ENCODE measurements at regions not wholly inside any gene's neighbourhood (a gene's known extent, or its start where the extent isn't known, plus 50 kb on each side); places are given as distances from the start of the nearest gene placed in this dataset.

DNA sequence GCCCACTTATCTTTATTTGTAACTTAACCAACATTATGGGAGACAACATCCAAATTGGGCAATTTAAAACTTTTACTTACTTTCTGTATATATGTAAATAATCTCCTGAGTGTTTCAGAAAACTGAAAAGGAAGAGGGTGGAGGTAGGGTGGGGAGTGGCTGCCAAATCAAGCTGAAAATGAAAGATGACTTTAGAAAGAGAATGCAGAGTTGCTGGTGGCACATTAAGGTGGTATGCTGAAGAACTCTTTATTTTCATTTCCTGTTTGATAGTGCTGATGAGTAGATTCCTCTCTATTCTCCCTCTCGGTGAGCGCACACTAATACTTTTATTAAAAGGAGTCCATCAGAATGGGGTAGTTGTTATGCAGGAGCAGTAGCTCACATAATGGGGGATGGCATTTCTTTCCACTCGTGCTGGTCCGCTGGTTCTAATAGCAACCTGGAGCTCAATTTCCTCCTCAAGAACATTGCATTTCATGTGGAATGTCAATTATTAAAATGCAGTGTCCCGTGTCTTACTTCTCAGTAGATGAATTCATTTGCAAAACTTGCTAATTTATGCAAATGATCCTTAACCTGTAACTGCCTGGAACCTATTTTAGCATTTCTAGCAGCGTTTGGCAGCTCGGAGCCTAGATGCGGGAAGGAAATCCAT is 466.9 kb upstream of the HNRNPA3 start:
- Histone ChIP-seq H3K9ac (ENCODE audit: insufficient read length) (no peak overlapping the region), H3K9me3 (ENCODE audit: low read depth, low read length) (no peaks in the 10 kb centered on the region), H3K4me3 (peak overlapping the region; percentile 44; the same call in 1 of the 2 replicates), H3K27ac (no peak overlapping the region), H3K36me3 (ENCODE audit: insufficient read depth, low read length) (no peaks in the 10 kb centered on the region)
- TF ChIP-seq POLR2AphosphoS5 (IDR thresholded peaks at IDR 0.05; ENCODE audit: borderline replicate concordance, low read depth, low read length) (no peak), FOXP2 (optimal IDR thresholded peaks at IDR 0.05; ENCODE audit: control extremely low read depth, extremely low read length, insufficient read depth) (no peak), EZH2 (IDR thresholded peaks at IDR 0.05) (no peak)
- no peak for DNase-seq (ENCODE audit: low read depth, low spot score)

DNA sequence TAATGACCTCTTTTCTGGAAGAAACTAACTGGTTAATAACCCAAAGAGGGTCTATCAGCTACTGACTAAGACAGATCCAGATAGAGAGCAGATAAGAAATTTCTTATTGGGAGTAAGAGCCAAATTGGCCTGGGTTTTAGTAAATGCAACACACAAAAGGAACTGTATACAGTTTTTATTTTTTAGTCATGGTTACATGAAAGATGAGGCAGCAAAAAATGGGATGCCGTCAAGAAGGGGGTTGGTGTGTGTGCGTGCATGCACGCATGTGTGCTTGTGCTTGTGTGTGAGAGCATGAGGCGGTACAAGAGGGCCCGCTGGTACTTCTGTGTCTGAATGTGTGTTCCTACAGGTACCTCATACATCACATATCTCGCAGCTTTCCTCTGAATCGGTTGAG is 466.2 kb upstream of the HNRNPA3 start:
- no peaks in the 10 kb centered on the region for H3K9me3 ChIP-seq (ENCODE audit: low read depth, low read length)
- H3K4me3 ChIP-seq: no peak overlapping the region
- H3K36me3 ChIP-seq (ENCODE audit: insufficient read depth, low read length): no peaks in the 10 kb centered on the region
- no peak for DNase-seq (ENCODE audit: low read depth, low spot score)
- no peak overlapping the region for H3K9ac ChIP-seq (ENCODE audit: insufficient read length)
- no peak overlapping the region for H3K27ac ChIP-seq
- no peak for TF ChIP-seq EZH2 (IDR thresholded peaks at IDR 0.05)
- TF ChIP-seq FOXP2 (optimal IDR thresholded peaks at IDR 0.05; ENCODE audit: control extremely low read depth, extremely low read length, insufficient read depth): no peak
- no peak for TF ChIP-seq POLR2AphosphoS5 (IDR thresholded peaks at IDR 0.05; ENCODE audit: borderline replicate concordance, low read depth, low read length)

DNA sequence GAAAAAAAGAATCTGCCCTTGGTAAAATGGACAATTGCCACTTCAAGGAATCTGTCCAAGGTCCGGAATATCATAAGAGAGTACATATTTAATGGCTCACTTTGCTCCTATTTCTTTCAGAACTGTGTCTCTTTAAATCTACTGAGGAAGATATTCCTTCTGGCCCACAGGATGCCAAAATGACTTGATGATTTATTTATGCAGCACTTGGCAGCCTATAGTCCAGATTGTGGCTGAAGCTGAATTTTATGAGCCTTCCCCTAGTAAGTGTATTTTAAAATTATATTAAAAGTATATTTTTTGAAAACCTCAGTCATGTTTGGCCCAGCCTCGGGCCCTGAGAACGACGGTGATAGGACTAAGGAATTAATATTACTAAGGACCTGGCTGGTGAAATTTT is 465.1 kb upstream of the HNRNPA3 start:
- no peak overlapping the region; the same call in 1 of the 2 replicates for H3K27ac ChIP-seq
- no peak overlapping the region for H3K4me3 ChIP-seq
- no peak for DNase-seq (ENCODE audit: low read depth, low spot score)
- no peaks in the 10 kb centered on the region for H3K36me3 ChIP-seq (ENCODE audit: insufficient read depth, low read length)
- no peaks in the 10 kb centered on the region for H3K9me3 ChIP-seq (ENCODE audit: low read depth, low read length)
- H3K9ac ChIP-seq (ENCODE audit: insufficient read length): no peak overlapping the region
- TF ChIP-seq POLR2AphosphoS5 (IDR thresholded peaks at IDR 0.05; ENCODE audit: borderline replicate concordance, low read depth, low read length) (no peak), FOXP2 (optimal IDR thresholded peaks at IDR 0.05; ENCODE audit: control extremely low read depth, extremely low read length, insufficient read depth) (no peak), EZH2 (IDR thresholded peaks at IDR 0.05) (no peak)

- no peak overlapping the region for H3K4me3 ChIP-seq
- H3K27ac ChIP-seq: no peak overlapping the region; the same call in 1 of the 2 replicates
- no peaks in the 10 kb centered on the region for H3K9me3 ChIP-seq (ENCODE audit: low read depth, low read length)
- no peak for DNase-seq (ENCODE audit: low read depth, low spot score)
- no peaks in the 10 kb centered on the region for H3K36me3 ChIP-seq (ENCODE audit: insufficient read depth, low read length)
- H3K9ac ChIP-seq (ENCODE audit: insufficient read length): no peak overlapping the region
- TF ChIP-seq FOXP2 (optimal IDR thresholded peaks at IDR 0.05; ENCODE audit: control extremely low read depth, extremely low read length, insufficient read depth): no peak
Measured at GRCh38 chr2:176747928-176748327, 464.7 kb upstream of the HNRNPA3 start.

DNA sequence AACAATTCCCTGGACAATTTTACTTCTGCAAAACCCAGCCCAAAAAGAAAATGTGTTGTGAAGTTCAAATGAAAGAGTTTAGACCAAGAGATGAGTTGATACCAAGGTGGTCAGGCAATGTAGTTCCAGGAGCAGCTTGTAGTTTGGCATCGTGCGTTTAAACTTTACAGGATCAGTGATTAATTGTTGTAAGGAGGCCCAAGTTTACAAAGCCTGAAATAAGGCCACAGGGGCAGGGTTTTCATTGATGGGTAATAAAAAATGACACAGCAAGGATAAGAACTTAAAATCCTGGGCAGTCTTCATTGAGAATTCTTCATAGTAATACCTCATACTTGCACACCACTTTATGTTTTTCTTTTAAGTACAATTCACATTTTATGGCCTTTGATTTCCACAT is 463.9 kb upstream of the HNRNPA3 start:
- Histone ChIP-seq H3K9ac (ENCODE audit: insufficient read length) (no peak overlapping the region), H3K27ac (no peak overlapping the region), H3K4me3 (no peak overlapping the region), H3K36me3 (ENCODE audit: insufficient read depth, low read length) (no peaks in the 10 kb centered on the region), H3K9me3 (ENCODE audit: low read depth, low read length) (no peaks in the 10 kb centered on the region)
- no peak for TF ChIP-seq POLR2AphosphoS5 (IDR thresholded peaks at IDR 0.05; ENCODE audit: borderline replicate concordance, low read depth, low read length)
- TF ChIP-seq EZH2 (IDR thresholded peaks at IDR 0.05): no peak
- no peak for TF ChIP-seq FOXP2 (optimal IDR thresholded peaks at IDR 0.05; ENCODE audit: control extremely low read depth, extremely low read length, insufficient read depth)
- DNase-seq (ENCODE audit: low read depth, low spot score): no peak

DNA sequence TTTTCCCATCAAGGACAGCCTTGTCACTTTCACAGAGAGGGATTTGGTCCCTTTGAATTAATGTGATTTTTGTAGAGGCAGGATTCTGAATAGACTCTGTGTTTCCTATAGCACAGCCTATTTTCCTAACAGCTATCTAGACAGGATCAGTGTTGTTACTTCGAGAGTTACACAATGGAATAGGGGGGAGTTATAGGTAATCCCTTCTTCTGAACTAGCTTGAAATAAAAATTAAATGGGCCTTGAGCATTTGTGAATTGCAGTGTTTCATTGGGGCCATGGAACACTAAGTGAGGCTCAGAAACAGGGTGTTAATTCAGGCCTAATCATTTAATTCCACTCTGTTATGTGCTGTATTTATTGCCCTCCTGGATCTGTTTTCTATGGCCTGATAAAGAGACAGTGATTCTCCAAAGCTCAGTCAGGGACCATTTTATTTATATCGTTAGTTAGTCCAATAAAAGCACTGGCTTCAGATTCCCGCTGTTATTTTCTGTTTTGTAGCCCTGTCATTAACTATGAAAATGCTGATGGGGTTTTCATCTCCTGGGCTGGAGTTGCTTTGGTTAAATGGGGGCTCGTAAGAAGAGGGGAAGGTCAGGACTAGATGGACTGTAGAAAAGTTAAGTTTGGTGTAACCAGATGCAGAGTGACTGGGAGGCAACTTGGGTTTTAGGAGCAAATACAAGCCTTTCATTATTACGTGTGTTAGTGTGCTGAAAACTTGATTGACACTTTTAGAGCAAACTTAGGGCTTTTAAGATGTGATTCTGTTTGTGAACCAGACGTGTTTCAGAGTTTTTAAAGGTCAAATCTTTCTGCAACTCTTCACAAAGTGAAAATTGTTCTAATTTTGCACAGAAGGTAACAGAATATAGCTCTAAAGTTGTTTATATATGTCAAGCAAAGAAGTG is 461.0 kb upstream of the HNRNPA3 start:
- TF ChIP-seq POLR2AphosphoS5 (IDR thresholded peaks at IDR 0.05; ENCODE audit: borderline replicate concordance, low read depth, low read length) (no peak), FOXP2 (optimal IDR thresholded peaks at IDR 0.05; ENCODE audit: control extremely low read depth, extremely low read length, insufficient read depth) (no peak), EZH2 (IDR thresholded peaks at IDR 0.05) (no peak)
- Histone ChIP-seq H3K9ac (ENCODE audit: insufficient read length) (no peak overlapping the region), H3K36me3 (ENCODE audit: insufficient read depth, low read length) (no peaks in the 10 kb centered on the region)

DNA sequence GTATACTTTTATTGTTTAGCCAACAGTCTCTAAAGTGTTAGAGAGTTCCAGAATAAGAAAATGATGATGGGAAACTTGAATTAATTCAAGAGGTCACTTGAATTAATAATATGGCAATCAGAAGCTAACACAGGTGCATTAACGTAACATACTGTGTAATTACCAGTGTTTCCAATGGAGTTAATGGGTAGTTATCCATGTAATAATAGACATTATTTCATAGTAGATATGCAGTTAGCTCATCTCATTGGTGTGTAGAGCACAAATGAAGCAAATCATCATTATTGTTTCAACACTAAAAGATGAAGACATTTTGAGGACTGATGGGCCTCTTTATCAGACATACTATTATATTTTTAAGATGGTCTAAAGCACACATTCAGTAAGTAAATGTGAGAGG is 460.3 kb upstream of the HNRNPA3 start:
- DNase-seq (ENCODE audit: low read depth, low spot score): no peak
- no peak overlapping the region for H3K27ac ChIP-seq
- no peaks in the 10 kb centered on the region for H3K36me3 ChIP-seq (ENCODE audit: insufficient read depth, low read length)
- no peaks in the 10 kb centered on the region for H3K9me3 ChIP-seq (ENCODE audit: low read depth, low read length)
- no peak overlapping the region for H3K4me3 ChIP-seq
- TF ChIP-seq EZH2 (IDR thresholded peaks at IDR 0.05): no peak
- no peak for TF ChIP-seq FOXP2 (optimal IDR thresholded peaks at IDR 0.05; ENCODE audit: control extremely low read depth, extremely low read length, insufficient read depth)
- TF ChIP-seq POLR2AphosphoS5 (IDR thresholded peaks at IDR 0.05; ENCODE audit: borderline replicate concordance, low read depth, low read length): no peak
- H3K9ac ChIP-seq (ENCODE audit: insufficient read length): no peak overlapping the region

More for the DNA sequence above, 461.0 kb upstream of the HNRNPA3 start:
- Histone ChIP-seq H3K4me3 (no peak overlapping the region), H3K9me3 (ENCODE audit: low read depth, low read length) (no peaks in the 10 kb centered on the region), H3K27ac (no peak overlapping the region)
- DNase-seq (ENCODE audit: low read depth, low spot score): no peak

- Histone ChIP-seq H3K9me3 (ENCODE audit: low read depth, low read length) (no peaks in the 10 kb centered on the region), H3K36me3 (ENCODE audit: insufficient read depth, low read length) (no peaks in the 10 kb centered on the region), H3K27ac (no peak overlapping the region), H3K4me3 (no peak overlapping the region), H3K9ac (ENCODE audit: insufficient read length) (no peak overlapping the region)
- DNase-seq (ENCODE audit: low read depth, low spot score): no peak
- no peak for TF ChIP-seq EZH2 (IDR thresholded peaks at IDR 0.05)
- no peak for TF ChIP-seq FOXP2 (optimal IDR thresholded peaks at IDR 0.05; ENCODE audit: control extremely low read depth, extremely low read length, insufficient read depth)
- no peak for TF ChIP-seq POLR2AphosphoS5 (IDR thresholded peaks at IDR 0.05; ENCODE audit: borderline replicate concordance, low read depth, low read length)
Measured at GRCh38 chr2:176753205-176753604, 459.4 kb upstream of the HNRNPA3 start.
